ENCODE measurements at regions not wholly inside any gene's neighbourhood (a gene's known extent, or its start where the extent isn't known, plus 50 kb on each side); places are given as distances from the start of the nearest gene placed in this dataset.

GRCh38 chr14:82067221-82067875 lies 533.7 kb upstream of the SEL1L start:
- DNase-seq: peak; percentile 81

GRCh38 chr14:82070040-82070439 lies 536.4 kb upstream of the SEL1L start:
- DNase-seq: no peak

- DNase-seq: no peak
These were observed 537.1 kb upstream of the SEL1L start for GRCh38 chr14:82070753-82071152.

- DNase-seq: no peak
These were observed 539.9 kb upstream of the SEL1L start for GRCh38 chr14:82073547-82073946.

- no peak for DNase-seq
These were observed 541.9 kb upstream of the SEL1L start for GRCh38 chr14:82075566-82075965.

GRCh38 chr14:82079553-82079952 lies 545.9 kb upstream of the SEL1L start:
- DNase-seq: no peak

GRCh38 chr14:82080370-82080769 lies 546.7 kb upstream of the SEL1L start:
- no peak for DNase-seq

GRCh38 chr14:82084813-82085212 lies 551.2 kb upstream of the SEL1L start:
- no peak for DNase-seq

- DNase-seq: no peak
These were observed 557.4 kb upstream of the SEL1L start for GRCh38 chr14:82091097-82091496.

GRCh38 chr14:82094829-82095345 lies 561.2 kb upstream of the SEL1L start:
- DNase-seq: no peak

GRCh38 chr14:82104013-82104412 lies 570.4 kb upstream of the SEL1L start:
- no peak for DNase-seq

- DNase-seq: no peak
These were observed 578.7 kb upstream of the SEL1L start for GRCh38 chr14:82112210-82112839.

GRCh38 chr14:82113007-82113406 lies 579.4 kb upstream of the SEL1L start:
- DNase-seq: no peak

- no peak for DNase-seq
These were observed 580.1 kb upstream of the SEL1L start for GRCh38 chr14:82113710-82114109.

GRCh38 chr14:82116721-82117120 lies 583.1 kb upstream of the SEL1L start:
- DNase-seq: no peak

GRCh38 chr14:82122655-82123054 lies 589.0 kb upstream of the SEL1L start:
- DNase-seq: no peak

GRCh38 chr14:82124511-82124910 lies 590.9 kb upstream of the SEL1L start:
- DNase-seq: no peak

GRCh38 chr14:82126006-82126405 lies 592.4 kb upstream of the SEL1L start:
- no peak for DNase-seq

- DNase-seq: no peak
These were observed 600.8 kb upstream of the SEL1L start for GRCh38 chr14:82134411-82134810.

- no peak for DNase-seq
These were observed 604.8 kb upstream of the SEL1L start for GRCh38 chr14:82138431-82138830.

GRCh38 chr14:82146846-82147245 lies 613.2 kb upstream of the SEL1L start:
- no peak for DNase-seq

GRCh38 chr14:82153689-82154088 lies 620.0 kb upstream of the SEL1L start:
- DNase-seq: no peak

- DNase-seq: no peak
These were observed 626.0 kb upstream of the SEL1L start for GRCh38 chr14:82159624-82160023.

- no peak for DNase-seq
These were observed 646.5 kb upstream of the SEL1L start for GRCh38 chr14:82180139-82180538.

GRCh38 chr14:82182646-82183045 lies 649.0 kb upstream of the SEL1L start:
- no peak for DNase-seq

All from NCI-H1436 (cell line).